WTC11 (cell line): ENCODE measurements at regions not wholly inside any gene's neighbourhood (a gene's known extent, or its start where the extent isn't known, plus 50 kb on each side); places are given as distances from the start of the nearest gene placed in this dataset.
"Not testable (repeated sequence)": the region's sequence is repeated elsewhere in the genome, so short reads cannot be mapped to it uniquely, and the experiment has no call there.

Experiments used
- ATAC-seq: fragments of 200-7000 bp; cut with Tn5 transposase; 2 replicates; pipeline ENCODE4 v1.10.0; 2021; ENCODE audit warnings: mild to moderate bottlenecking, moderate library complexity
- CTCF ChIA-PET: fragments of 300-600 bp; sonication (Branson Sonifier 250); formaldehyde crosslinking; loops from one replicate; lab custom pipeline; 2021; ENCODE audit warnings: antibody characterized with exemption; lab: Charles Lee
- POLR2A ChIA-PET: fragments of 350-600 bp; sonication (Branson Sonifier 250); formaldehyde crosslinking; loops from one replicate; lab custom pipeline; 2021; ENCODE audit warnings: antibody characterized with exemption; lab: Charles Lee
- DNase-seq: peaks from one replicate; pipeline ENCODE4 v3.0.0; 2021; ENCODE audit warnings: low spot score
- H3K27ac Mint-ChIP-seq: 2 replicates; pipeline ENCODE4 v1.8.0; 2021; ENCODE audit warnings: mixed read lengths
- H3K27me3 Mint-ChIP-seq: 2 replicates; pipeline ENCODE4 v1.8.0; 2021; ENCODE audit warnings: low read depth, mild to moderate bottlenecking, moderate library complexity, mixed read lengths
- H3K36me3 Mint-ChIP-seq: 2 replicates; pipeline ENCODE4 v1.8.0; 2021; ENCODE audit warnings: mixed read lengths
- H3K4me1 Mint-ChIP-seq: 2 replicates; pipeline ENCODE4 v1.8.0; 2022; ENCODE audit warnings: mixed read lengths
- H3K4me3 Mint-ChIP-seq: 2 replicates; pipeline ENCODE4 v1.8.0; 2021; ENCODE audit warnings: mild to moderate bottlenecking, moderate library complexity, mixed read lengths
- H3K9me3 Mint-ChIP-seq: 2 replicates; pipeline ENCODE4 v1.8.0; 2021; ENCODE audit warnings: mixed read lengths
- FOXJ3 ChIP-seq: sonication (generic); formaldehyde crosslinking; IDR thresholded peaks from 2 replicates; pipeline ENCODE4 v1.9.0; 2021; ENCODE audit warnings: missing genetic modification reagents, mild to moderate bottlenecking, borderline replicate concordance
- FOXP4 ChIP-seq: sonication (generic); formaldehyde crosslinking; IDR thresholded peaks from 2 replicates; pipeline ENCODE4 v1.8.0; 2022; ENCODE audit warnings: mild to moderate bottlenecking, missing genetic modification reagents
- HMGXB4 ChIP-seq: sonication (generic); formaldehyde crosslinking; IDR thresholded peaks from 2 replicates; pipeline ENCODE4 v1.8.1; 2023; ENCODE audit warnings: mild to moderate bottlenecking, moderate library complexity, missing genetic modification reagents
- JUN ChIP-seq: sonication (generic); formaldehyde crosslinking; IDR thresholded peaks from 2 replicates; pipeline ENCODE4 v1.8.0; 2023; ENCODE audit warnings: mild to moderate bottlenecking, missing genetic modification reagents
- MXD4 ChIP-seq: fragments of 250-450 bp; sonication (Bioruptor Pico); IDR thresholded peaks from 2 replicates; pipeline ENCODE4 v1.8.0; 2021; ENCODE audit warnings: mild to moderate bottlenecking, moderate library complexity, borderline replicate concordance
- NFATC4 ChIP-seq: fragments of 250-450 bp; sonication (Bioruptor Pico); IDR thresholded peaks from 2 replicates; pipeline ENCODE4 v1.9.0; 2021; ENCODE audit warnings: mild to moderate bottlenecking
- PRRX2 ChIP-seq: fragments of 250-450 bp; sonication (Bioruptor Pico); IDR thresholded peaks from 2 replicates; pipeline ENCODE4 v1.8.0; 2021; ENCODE audit warnings: mild to moderate bottlenecking
- RELA ChIP-seq: sonication (generic); formaldehyde crosslinking; IDR thresholded peaks from 2 replicates; pipeline ENCODE4 v1.8.1; 2022; ENCODE audit warnings: missing genetic modification reagents, mild to moderate bottlenecking, borderline replicate concordance
- RORB ChIP-seq: fragments of 250-450 bp; sonication (Bioruptor Pico); IDR thresholded peaks from 2 replicates; pipeline ENCODE4 v1.9.0; 2021; ENCODE audit warnings: mild to moderate bottlenecking
- SOX15 ChIP-seq: fragments of 250-450 bp; sonication (Bioruptor Pico); IDR thresholded peaks from 2 replicates; pipeline ENCODE4 v1.9.0; 2021; ENCODE audit warnings: mild to moderate bottlenecking
- TP53 ChIP-seq: sonication (generic); formaldehyde crosslinking; IDR thresholded peaks from 2 replicates; pipeline ENCODE4 v1.8.1; 2023; ENCODE audit warnings: mild to moderate bottlenecking, missing genetic modification reagents
- USF1 ChIP-seq: sonication (generic); formaldehyde crosslinking; IDR thresholded peaks from 2 replicates; pipeline ENCODE4 v1.8.0; 2022; ENCODE audit warnings: mild to moderate bottlenecking, missing genetic modification reagents
- ZBTB43 ChIP-seq: sonication (generic); formaldehyde crosslinking; IDR thresholded peaks from 2 replicates; pipeline ENCODE4 v1.8.1; 2023; ENCODE audit warnings: mild to moderate bottlenecking, missing genetic modification reagents
- ZNF219 ChIP-seq: sonication (generic); formaldehyde crosslinking; IDR thresholded peaks from 2 replicates; pipeline ENCODE4 v1.8.0; 2023; ENCODE audit warnings: missing genetic modification reagents, mild to moderate bottlenecking, borderline replicate concordance
- ZNF232 ChIP-seq: sonication (generic); formaldehyde crosslinking; IDR thresholded peaks from 2 replicates; pipeline ENCODE4 v1.8.0; 2022; ENCODE audit warnings: mild to moderate bottlenecking, missing genetic modification reagents
- ZNF263 ChIP-seq: sonication (generic); formaldehyde crosslinking; IDR thresholded peaks from 2 replicates; pipeline ENCODE4 v1.8.1; 2022; ENCODE audit warnings: low read depth, mild to moderate bottlenecking, moderate library complexity, missing genetic modification reagents
- ZNF317 ChIP-seq: sonication (generic); formaldehyde crosslinking; IDR thresholded peaks from 2 replicates; pipeline ENCODE4 v1.8.1; 2023; ENCODE audit warnings: low read depth, mild to moderate bottlenecking, moderate library complexity, missing genetic modification reagents, borderline replicate concordance
- ZNF425 ChIP-seq: fragments of 250-450 bp; sonication (Bioruptor Pico); conservative IDR thresholded peaks from 2 replicates; pipeline ENCODE4 v1.9.0; 2021; ENCODE audit warnings: mild to moderate bottlenecking

GRCh38 chr13:44825953-44826352 lies 163.3 kb downstream of the NUFIP1 start:
- Mint-ChIP-seq H3K4me1 (peaks cover 11% of the 10 kb centered on the region), H3K27me3 (no peaks in the 10 kb centered on the region; the same call in 1 of the 2 replicates), H3K9me3 (no peaks in the 10 kb centered on the region), H3K27ac (no peak overlapping the region), H3K36me3 (no peaks in the 10 kb centered on the region), H3K4me3 (no peak overlapping the region)
- ATAC-seq (no peak), DNase-seq (no peak)
- no peak for TF ChIP-seq ZBTB43 (CRISPR knock-in tag)
- no peak for TF ChIP-seq RELA (CRISPR knock-in tag)
- TF ChIP-seq NFATC4 = no peak
- TF ChIP-seq FOXJ3 = no peak
- no peak for TF ChIP-seq ZNF232 (CRISPR knock-in tag)
- TF ChIP-seq SOX15 (CRISPR knock-in tag) = no peak
- TF ChIP-seq FOXP4 = no peak
- TF ChIP-seq ZNF317 (CRISPR knock-in tag) = no peak
- TF ChIP-seq PRRX2 = no peak
- no peak for TF ChIP-seq RORB (CRISPR knock-in tag)
- no peak for TF ChIP-seq ZNF219 (CRISPR knock-in tag)
- TF ChIP-seq USF1 (CRISPR knock-in tag) = no peak
- ChIA-PET CTCF (no interaction called here), POLR2A (no interaction called here)

GRCh38 chr13:44823555-44823954 lies 165.7 kb downstream of the NUFIP1 start:
- H3K27me3 Mint-ChIP-seq, CTCF ChIA-PET, H3K27ac Mint-ChIP-seq, H3K4me3 Mint-ChIP-seq, POLR2A ChIA-PET, DNase-seq, H3K9me3 Mint-ChIP-seq, H3K36me3 Mint-ChIP-seq, ATAC-seq: not testable (repeated sequence)
- peaks cover 11% of the 10 kb centered on the region for H3K4me1 Mint-ChIP-seq

GRCh38 chr13:44822291-44822690 lies 167.0 kb downstream of the NUFIP1 start:
- no peaks in the 10 kb centered on the region; the same call in 1 of the 2 replicates for H3K27me3 Mint-ChIP-seq
- no peak overlapping the region for H3K27ac Mint-ChIP-seq
- CTCF ChIA-PET = interaction anchor here (0.6 kb wide), 1 partner anchor 27 kb away, joined by 3 read pairs; no protein-coding TSS in a partner anchor
- no peak overlapping the region for H3K4me3 Mint-ChIP-seq
- POLR2A ChIA-PET = interaction anchor here (0.6 kb wide), 1 partner anchor 1129 kb away, joined by 3 read pairs; no protein-coding TSS in a partner anchor
- no peak for TF ChIP-seq ZNF263 (CRISPR knock-in tag)
- no peak for TF ChIP-seq USF1 (CRISPR knock-in tag)
- TF ChIP-seq MXD4 = no peak
- TF ChIP-seq ZNF219 (CRISPR knock-in tag) = no peak
- TF ChIP-seq TP53 (CRISPR knock-in tag) = no peak
- no peak for TF ChIP-seq HMGXB4 (CRISPR knock-in tag)
- no peak for TF ChIP-seq ZNF425 (CRISPR knock-in tag)
- no peak for TF ChIP-seq JUN
- H3K36me3 Mint-ChIP-seq = no peaks in the 10 kb centered on the region
- H3K9me3 Mint-ChIP-seq = no peaks in the 10 kb centered on the region
- DNase-seq (no peak), ATAC-seq (no peak)
- peaks cover 24% of the 10 kb centered on the region for H3K4me1 Mint-ChIP-seq
